ENCODE measurements at regions not wholly inside any gene's neighbourhood (a gene's known extent, or its start where the extent isn't known, plus 50 kb on each side); places are given as distances from the start of the nearest gene placed in this dataset.

GRCh38 chr12:60577607-60578006, 981.8 kb downstream of the SLC16A7 start:
- TF ChIP-seq POLR2A (IDR thresholded peaks at IDR 0.05) (no peak), CTCF (IDR thresholded peaks at IDR 0.05) (no peak)

Measured in adrenal gland (tissue), 5 donors.